Effector memory CD8-positive, alpha-beta T cell (primary cell): ENCODE measurements at regions not wholly inside any gene's neighbourhood (a gene's known extent, or its start where the extent isn't known, plus 50 kb on each side); places are given as distances from the start of the nearest gene placed in this dataset.

Source experiments
- ATAC-seq: fragments of 150-1000 bp; cut with Tn5 transposase; replicated peaks from 2 replicates; pipeline ENCODE4 v1.10.0; 2021; ENCODE audit warnings: mild to moderate bottlenecking, moderate library complexity
- DNase-seq, 3 experiments: peaks; one replicate each; pipeline ENCODE4 v3.0.0; 2021
- H3K27ac Mint-ChIP-seq, 2 donors: one replicate each; pipeline ENCODE4 v1.8.0; 2022; ENCODE audit warnings: mild to moderate bottlenecking in 2 of 2, mixed read lengths in 2 of 2, moderate library complexity in 2 of 2
- H3K27me3 Mint-ChIP-seq, 2 donors: one replicate each; pipeline ENCODE4 v1.8.0; 2022; ENCODE audit warnings: mixed read lengths in 2 of 2
- H3K36me3 Mint-ChIP-seq: one replicate; pipeline ENCODE4 v1.8.0; 2022; ENCODE audit warnings: mild to moderate bottlenecking, moderate library complexity, mixed read lengths; ENCODE audit not compliant: insufficient read depth
- H3K4me1 Mint-ChIP-seq, 2 donors: one replicate each; pipeline ENCODE4 v1.8.0; 2022; ENCODE audit warnings: low read depth in 2 of 2, mixed read lengths in 2 of 2
- H3K4me3 Mint-ChIP-seq, 2 donors: one replicate each; pipeline ENCODE4 v1.8.0; 2022; ENCODE audit warnings: mild to moderate bottlenecking in 2 of 2, mixed read lengths in 2 of 2, moderate library complexity in 2 of 2
- H3K9me3 Mint-ChIP-seq, 2 donors: one replicate each; pipeline ENCODE4 v1.8.0; 2022; ENCODE audit warnings: mixed read lengths in 2 of 2

DNA sequence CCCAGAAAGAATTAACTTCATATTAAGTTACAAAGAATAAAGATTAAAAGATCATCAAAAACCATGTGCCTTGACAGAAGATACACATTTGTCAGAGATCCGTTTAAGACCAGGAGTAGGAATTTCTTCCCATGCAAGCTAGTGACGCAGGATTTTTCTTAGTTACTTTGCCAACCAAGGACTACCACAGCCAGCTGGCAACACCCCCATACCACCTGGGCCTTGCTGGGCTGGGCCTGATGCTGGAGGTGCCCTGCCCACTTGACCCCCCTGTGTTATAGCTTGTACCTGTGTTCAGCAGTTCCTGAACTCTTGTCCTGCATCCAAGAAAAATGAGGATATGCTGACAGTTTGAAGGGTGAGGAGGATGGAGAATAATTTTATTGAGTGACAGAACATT is 290.9 kb upstream of the SMC2 start:
- no peak overlapping the region for H3K27ac Mint-ChIP-seq
- H3K9me3 Mint-ChIP-seq: peaks cover 0 to 19% of the 10 kb centered on the region in 2 donors
- no peaks in the 10 kb centered on the region for H3K27me3 Mint-ChIP-seq
- no peaks in the 10 kb centered on the region for H3K4me1 Mint-ChIP-seq
- H3K4me3 Mint-ChIP-seq: no peak overlapping the region
- ATAC-seq (no peak), DNase-seq (no peak)
- no peaks in the 10 kb centered on the region for H3K36me3 Mint-ChIP-seq

DNA sequence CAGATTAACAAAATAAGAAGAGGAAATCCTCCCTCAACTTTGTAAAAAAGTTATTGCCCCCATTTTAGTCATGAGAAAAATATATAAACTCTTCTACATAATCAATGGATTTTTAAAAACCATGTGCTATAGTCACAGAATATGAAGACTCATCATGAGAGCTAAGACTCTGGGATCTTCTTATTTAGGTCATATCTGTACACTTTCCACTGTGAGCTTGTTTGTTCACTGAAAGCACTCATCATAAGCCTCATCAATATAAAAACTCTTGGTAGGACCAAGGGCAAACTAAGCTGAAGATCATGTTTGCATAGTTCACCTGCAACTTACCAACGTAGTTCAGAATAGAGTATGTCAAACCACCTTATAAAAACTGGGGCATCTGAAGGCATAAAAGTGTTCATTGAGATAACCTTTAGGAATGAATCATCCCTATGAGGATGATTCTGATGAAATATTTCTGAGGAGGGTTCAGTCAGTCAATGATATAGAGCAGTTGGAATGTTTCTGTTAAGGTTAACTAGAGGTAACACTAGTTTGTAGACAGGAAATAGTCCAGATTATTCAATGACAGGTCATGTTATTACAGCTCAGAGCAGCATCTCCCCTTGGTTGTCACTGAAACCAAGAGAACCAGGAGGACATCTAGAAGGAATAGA is 289.9 kb upstream of the SMC2 start:
- Mint-ChIP-seq H3K27me3 (no peaks in the 10 kb centered on the region), H3K4me1 (no peaks in the 10 kb centered on the region), H3K4me3 (no peak overlapping the region), H3K36me3 (no peaks in the 10 kb centered on the region), H3K27ac (no peak overlapping the region), H3K9me3 (peaks cover 0 to 19% of the 10 kb centered on the region in 2 donors)
- ATAC-seq (no peak), DNase-seq (no peak)

DNA sequence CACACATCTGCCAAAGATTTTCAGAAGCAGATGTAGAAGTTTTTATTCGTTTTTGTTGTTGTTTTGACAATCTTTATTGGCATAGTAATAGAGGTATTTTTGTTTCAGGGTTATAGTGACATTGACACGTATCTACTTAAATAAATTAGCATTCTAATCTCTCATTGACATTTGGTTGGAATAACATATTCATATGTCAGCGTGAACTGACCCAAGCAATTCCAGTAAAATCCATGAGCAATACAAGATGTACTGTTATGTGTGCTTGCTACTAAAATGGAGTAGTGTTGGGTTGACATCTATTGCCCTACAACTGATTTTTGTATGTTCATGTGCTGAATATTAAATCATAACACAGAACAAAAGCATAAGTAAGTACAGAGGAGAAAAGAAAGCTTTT is 284.4 kb upstream of the SMC2 start:
- no peak overlapping the region for H3K27ac Mint-ChIP-seq
- no peaks in the 10 kb centered on the region for H3K4me1 Mint-ChIP-seq

DNA sequence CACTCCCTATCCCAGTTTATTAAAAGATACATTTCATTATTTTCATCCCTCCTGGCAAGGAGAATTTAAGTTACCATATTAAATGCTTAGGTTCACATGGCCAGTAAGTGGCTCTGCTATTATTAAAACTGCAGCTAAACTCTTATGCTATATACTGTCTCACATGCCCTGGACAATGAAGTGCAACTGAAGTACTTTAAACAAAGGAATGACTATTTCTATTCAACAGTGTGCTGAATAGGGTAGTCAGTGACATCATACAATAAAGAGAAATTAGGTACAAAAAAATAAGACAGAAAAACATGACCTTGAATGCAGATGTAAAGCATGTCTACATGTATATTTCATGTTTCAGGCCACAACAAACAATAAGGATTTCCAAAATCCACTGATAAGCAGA is 282.6 kb upstream of the SMC2 start:
- no peak overlapping the region for H3K27ac Mint-ChIP-seq
- H3K27me3 Mint-ChIP-seq: no peaks in the 10 kb centered on the region
- no peaks in the 10 kb centered on the region for H3K4me1 Mint-ChIP-seq
- ATAC-seq (no peak), DNase-seq (no peak)
- peaks cover 2 to 8% of the 10 kb centered on the region in 2 donors for H3K9me3 Mint-ChIP-seq
- no peak overlapping the region for H3K4me3 Mint-ChIP-seq
- H3K36me3 Mint-ChIP-seq: no peaks in the 10 kb centered on the region

More for the DNA sequence above, 284.4 kb upstream of the SMC2 start:
- no peaks in the 10 kb centered on the region for H3K36me3 Mint-ChIP-seq
- H3K4me3 Mint-ChIP-seq: no peak overlapping the region
- peaks cover 2 to 17% of the 10 kb centered on the region in 2 donors for H3K9me3 Mint-ChIP-seq
- no peaks in the 10 kb centered on the region for H3K27me3 Mint-ChIP-seq
- DNase-seq (no peak), ATAC-seq (no peak)

DNA sequence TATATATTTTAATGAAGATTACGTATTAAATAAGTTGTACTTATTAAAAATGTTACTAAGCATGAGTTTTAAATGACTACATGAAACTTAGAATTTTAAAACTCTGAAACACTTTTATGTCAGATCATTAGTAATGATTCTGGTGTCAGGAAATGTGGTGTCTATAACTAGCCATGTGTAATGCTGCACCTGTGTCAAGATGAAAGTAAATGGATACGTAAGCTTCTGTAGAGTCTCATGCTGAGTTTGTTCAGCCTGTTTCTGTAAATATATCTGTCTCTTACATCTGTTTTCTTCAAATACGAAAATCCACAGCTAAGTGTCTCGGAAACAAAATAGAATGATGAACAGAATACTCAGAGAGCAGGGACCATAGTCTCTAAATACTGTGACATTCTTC is 278.0 kb upstream of the SMC2 start:
- H3K4me3 Mint-ChIP-seq: no peak overlapping the region
- ATAC-seq (no peak), DNase-seq (no peak)
- no peak overlapping the region for H3K27ac Mint-ChIP-seq
- no peaks in the 10 kb centered on the region for H3K27me3 Mint-ChIP-seq
- no peaks in the 10 kb centered on the region for H3K4me1 Mint-ChIP-seq
- peaks cover 0 to 2% of the 10 kb centered on the region in 2 donors for H3K9me3 Mint-ChIP-seq
- no peaks in the 10 kb centered on the region for H3K36me3 Mint-ChIP-seq

DNA sequence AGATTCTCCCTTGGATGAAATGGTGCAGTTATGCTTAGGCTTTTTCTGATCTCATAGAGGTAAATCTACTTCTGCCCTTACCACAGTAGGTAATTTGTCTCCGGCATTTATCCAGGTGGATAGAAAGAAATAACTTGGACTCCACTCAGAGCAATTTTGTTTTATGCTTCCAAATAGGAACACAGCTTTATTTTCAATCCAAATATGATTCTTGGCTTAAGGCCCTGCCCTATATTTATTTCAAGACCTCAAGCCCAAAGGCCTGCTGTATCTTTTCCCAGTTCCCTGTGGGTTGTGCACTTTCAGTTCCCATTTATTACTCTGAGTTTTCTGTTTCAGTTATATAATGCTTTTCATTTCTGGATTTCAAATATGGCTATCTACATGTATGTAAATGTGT is 274.2 kb upstream of the SMC2 start:
- no peaks in the 10 kb centered on the region for H3K9me3 Mint-ChIP-seq
- ATAC-seq (no peak), DNase-seq (no peak)
- H3K27me3 Mint-ChIP-seq: no peaks in the 10 kb centered on the region
- H3K4me3 Mint-ChIP-seq: no peak overlapping the region
- H3K4me1 Mint-ChIP-seq: no peaks in the 10 kb centered on the region
- no peaks in the 10 kb centered on the region for H3K36me3 Mint-ChIP-seq
- no peak overlapping the region for H3K27ac Mint-ChIP-seq

DNA sequence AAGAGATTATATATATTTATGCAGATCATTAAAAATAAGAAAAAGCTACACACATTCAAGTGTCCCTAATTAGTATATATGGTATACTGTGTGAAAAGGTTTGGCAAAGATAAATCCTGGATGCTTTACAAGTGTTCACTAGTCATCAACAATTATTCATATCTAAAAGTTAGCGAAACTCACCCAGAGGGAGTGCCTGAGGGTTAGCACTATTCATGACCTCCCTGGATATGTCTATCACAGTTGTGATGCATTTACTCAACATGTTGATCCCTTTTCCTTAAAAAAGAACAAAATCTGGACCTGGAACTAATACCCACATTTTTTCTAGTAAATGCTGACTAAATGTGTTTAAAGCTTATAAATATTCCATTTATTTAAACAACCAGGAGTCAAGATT is 273.0 kb upstream of the SMC2 start:
- peaks cover 0 to 2% of the 10 kb centered on the region in 2 donors for H3K9me3 Mint-ChIP-seq
- ATAC-seq (no peak), DNase-seq (no peak)
- H3K36me3 Mint-ChIP-seq: no peaks in the 10 kb centered on the region
- H3K4me1 Mint-ChIP-seq: no peaks in the 10 kb centered on the region
- H3K4me3 Mint-ChIP-seq: no peak overlapping the region
- no peak overlapping the region for H3K27ac Mint-ChIP-seq
- H3K27me3 Mint-ChIP-seq: no peaks in the 10 kb centered on the region

DNA sequence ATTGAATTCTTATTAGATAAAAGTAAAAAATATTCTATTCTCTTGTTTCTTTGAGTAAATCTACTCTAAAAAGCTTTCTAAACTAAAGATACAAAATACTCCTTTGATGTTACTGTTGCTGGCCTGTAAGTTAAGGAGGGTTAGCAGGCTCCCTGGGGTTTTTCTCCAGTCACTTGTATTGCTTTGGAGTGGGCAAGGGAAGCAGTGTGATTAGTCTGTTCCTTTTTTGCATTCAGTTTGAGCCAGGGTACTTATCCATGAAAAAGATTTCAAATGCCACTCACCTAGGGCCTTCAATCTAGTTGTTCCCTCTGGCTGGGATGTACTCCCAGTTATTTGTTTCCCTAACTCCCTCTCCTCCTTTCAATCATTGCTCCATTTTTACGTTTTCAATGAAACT is 256.2 kb upstream of the SMC2 start:
- H3K36me3 Mint-ChIP-seq: no peaks in the 10 kb centered on the region
- H3K27ac Mint-ChIP-seq: no peak overlapping the region
- no peak for ATAC-seq

DNA sequence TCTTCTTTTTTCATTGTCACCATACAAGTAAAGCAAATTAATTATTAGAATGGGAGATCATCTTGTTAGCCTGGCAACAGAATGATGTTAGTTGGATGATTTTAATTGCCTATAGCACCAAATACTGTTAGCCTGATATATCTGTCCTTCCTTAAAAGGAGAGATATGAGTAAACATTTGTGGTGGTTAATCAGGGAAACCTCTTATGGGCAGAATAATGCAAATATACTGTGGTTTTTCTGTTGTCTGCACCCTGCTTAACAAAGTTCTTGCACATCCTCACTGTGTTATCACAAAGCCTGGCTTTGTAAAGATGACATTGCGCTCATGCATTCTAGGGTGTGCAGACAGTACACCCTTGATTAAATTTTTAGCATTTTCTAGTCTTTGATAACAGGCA is 254.9 kb upstream of the SMC2 start:
- no peak for DNase-seq
- H3K27ac Mint-ChIP-seq: no peak overlapping the region
- no peaks in the 10 kb centered on the region for H3K36me3 Mint-ChIP-seq
- no peaks in the 10 kb centered on the region for H3K27me3 Mint-ChIP-seq
- no peaks in the 10 kb centered on the region for H3K4me1 Mint-ChIP-seq
- ATAC-seq: no peak
- no peak overlapping the region for H3K4me3 Mint-ChIP-seq
- H3K9me3 Mint-ChIP-seq: no peaks in the 10 kb centered on the region

More for the DNA sequence above, 256.2 kb upstream of the SMC2 start:
- Mint-ChIP-seq H3K4me1 (no peaks in the 10 kb centered on the region), H3K9me3 (no peaks in the 10 kb centered on the region), H3K4me3 (no peak overlapping the region), H3K27me3 (no peaks in the 10 kb centered on the region)
- DNase-seq: no peak

DNA sequence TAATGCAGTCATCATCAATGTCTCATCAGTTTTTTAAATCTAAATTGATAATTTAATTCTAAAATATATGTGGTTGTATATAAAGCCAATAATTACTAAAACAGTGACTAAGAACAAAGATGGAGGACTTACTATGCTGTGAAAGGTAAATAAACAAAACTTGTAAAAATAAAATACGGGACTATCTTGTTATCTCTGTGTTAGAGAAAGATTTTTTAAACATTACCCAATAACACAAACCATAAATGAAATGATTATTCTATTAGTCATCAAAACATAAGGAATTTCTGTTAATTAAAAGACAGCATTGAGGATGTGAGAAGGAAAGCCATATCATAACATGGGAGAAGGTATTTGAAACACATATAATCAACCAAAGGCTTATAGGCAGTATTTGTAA is 226.2 kb upstream of the SMC2 start:
- Mint-ChIP-seq H3K27me3 (no peaks in the 10 kb centered on the region), H3K4me3 (no peak overlapping the region), H3K9me3 (peaks cover 0 to under 1% of the 10 kb centered on the region in 2 donors), H3K36me3 (no peaks in the 10 kb centered on the region), H3K27ac (no peak overlapping the region), H3K4me1 (no peaks in the 10 kb centered on the region)
- no peak for DNase-seq
- no peak for ATAC-seq

DNA sequence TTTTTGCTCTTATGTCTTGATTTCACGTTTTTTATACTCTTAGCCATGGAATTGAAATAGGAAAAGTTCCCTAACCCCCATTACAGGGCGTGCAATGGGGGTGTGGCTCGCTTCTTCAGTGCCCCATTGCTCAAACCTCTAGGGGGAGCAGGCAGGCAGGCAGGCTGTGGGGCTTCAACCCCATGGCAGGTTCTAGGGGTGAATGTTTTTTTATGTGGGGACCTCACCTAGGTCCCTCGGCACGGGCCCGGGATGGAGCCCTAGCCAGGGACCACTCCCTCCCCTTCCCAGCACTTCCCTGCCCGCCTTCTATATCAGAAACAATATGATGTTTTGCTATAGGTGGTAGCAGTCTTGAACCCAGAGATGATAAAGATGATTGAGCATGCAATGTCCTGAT is 221.3 kb upstream of the SMC2 start:
- Mint-ChIP-seq H3K4me1 (no peaks in the 10 kb centered on the region), H3K9me3 (peaks cover 0 to 2% of the 10 kb centered on the region in 2 donors), H3K27me3 (no peaks in the 10 kb centered on the region), H3K4me3 (no peak overlapping the region), H3K27ac (no peak overlapping the region), H3K36me3 (no peaks in the 10 kb centered on the region)
- no peak for DNase-seq
- no peak for ATAC-seq

DNA sequence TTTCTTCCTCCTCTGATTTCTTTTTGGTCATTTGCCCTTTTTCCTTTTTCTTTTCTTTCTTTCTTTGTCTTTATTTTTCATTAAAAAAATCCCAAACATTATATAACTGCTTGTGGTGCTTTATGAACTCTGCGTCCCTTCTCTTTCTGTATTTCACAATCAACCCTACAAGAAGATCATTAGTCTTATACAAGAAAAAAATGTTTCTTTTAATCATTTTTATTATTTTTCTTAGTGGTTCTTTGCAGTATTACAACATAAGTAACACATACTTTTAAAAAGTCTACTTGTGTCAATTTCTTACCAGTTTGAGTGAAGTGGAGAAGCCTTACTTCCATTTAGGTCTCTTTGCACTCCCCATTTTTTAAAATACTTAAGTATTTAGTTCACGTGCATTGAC is 212.7 kb upstream of the SMC2 start:
- DNase-seq (no peak), ATAC-seq (no peak)
- Mint-ChIP-seq H3K27ac (no peak overlapping the region), H3K27me3 (no peaks in the 10 kb centered on the region), H3K36me3 (no peaks in the 10 kb centered on the region), H3K4me3 (no peak overlapping the region), H3K9me3 (peaks cover 0 to 5% of the 10 kb centered on the region in 2 donors), H3K4me1 (no peaks in the 10 kb centered on the region)

DNA sequence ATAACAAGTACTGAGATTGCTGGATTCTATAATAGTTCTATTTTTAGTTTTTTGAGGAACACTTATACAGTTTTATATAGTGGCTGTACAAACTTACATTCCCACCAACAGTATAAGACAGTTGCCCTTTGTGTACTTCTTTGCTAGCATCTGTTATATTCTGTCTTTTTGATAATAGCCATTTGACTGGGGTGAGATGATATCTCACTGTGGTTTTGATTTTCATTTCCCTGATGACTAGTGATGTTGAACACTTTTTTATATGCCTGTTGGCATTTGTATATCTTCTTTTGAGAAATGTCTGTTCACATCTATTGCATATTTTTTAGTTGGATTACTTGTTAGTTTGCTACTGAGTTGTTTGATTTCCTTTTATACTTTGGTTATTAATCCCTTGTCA is 204.1 kb upstream of the SMC2 start:
- H3K27ac Mint-ChIP-seq: no peak overlapping the region
- no peaks in the 10 kb centered on the region for H3K4me1 Mint-ChIP-seq
- DNase-seq (no peak), ATAC-seq (no peak)
- no peak overlapping the region for H3K4me3 Mint-ChIP-seq
- peaks cover 0 to 9% of the 10 kb centered on the region in 2 donors for H3K9me3 Mint-ChIP-seq
- no peaks in the 10 kb centered on the region for H3K27me3 Mint-ChIP-seq
- H3K36me3 Mint-ChIP-seq: no peaks in the 10 kb centered on the region

DNA sequence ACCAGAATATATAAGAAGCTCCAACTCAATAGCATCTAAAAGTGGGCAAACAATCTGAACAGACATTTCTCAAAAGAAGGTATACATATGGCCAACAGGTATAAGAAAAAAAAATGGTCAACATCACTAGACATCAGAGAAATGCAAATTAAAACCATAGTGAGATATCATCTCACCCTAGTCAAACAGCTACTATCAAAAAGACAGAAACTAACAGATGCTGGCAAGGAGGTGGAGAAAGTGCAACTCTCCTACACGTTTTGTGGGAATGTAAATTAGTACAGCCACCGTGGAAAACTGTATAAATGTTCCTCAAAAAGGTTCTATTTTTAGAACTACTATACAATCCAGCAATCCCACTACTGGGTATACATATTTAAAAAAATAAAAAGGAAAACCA is 199.9 kb upstream of the SMC2 start:
- Mint-ChIP-seq H3K9me3 (peaks cover 0 to 4% of the 10 kb centered on the region in 2 donors), H3K27ac (no peak overlapping the region), H3K4me3 (no peak overlapping the region), H3K36me3 (no peaks in the 10 kb centered on the region), H3K27me3 (no peaks in the 10 kb centered on the region), H3K4me1 (no peaks in the 10 kb centered on the region)
- no peak for ATAC-seq
- DNase-seq: no peak

DNA sequence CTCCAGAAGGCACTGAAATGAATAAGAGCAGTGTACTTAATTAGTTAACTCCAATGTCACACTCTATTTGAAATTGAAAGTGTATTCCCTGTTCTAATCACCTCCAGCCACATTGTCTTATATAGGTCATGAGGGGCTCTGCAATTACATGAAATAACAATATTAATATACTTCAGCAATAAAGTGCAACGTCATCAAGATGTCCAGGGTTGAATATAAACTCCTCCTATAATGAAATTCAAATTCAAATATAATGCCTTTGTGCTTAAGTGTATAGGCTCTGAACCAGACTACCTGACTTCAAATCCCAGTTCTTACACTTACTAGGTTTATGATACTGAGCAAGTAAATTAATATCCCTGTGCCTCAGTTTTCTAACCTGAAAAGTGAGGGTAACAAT is 195.6 kb upstream of the SMC2 start:
- H3K4me3 Mint-ChIP-seq: no peak overlapping the region
- H3K36me3 Mint-ChIP-seq: no peaks in the 10 kb centered on the region
- H3K4me1 Mint-ChIP-seq: no peaks in the 10 kb centered on the region
- peaks cover 2 to 5% of the 10 kb centered on the region in 2 donors for H3K9me3 Mint-ChIP-seq
- ATAC-seq (no peak), DNase-seq (no peak)
- no peaks in the 10 kb centered on the region for H3K27me3 Mint-ChIP-seq
- no peak overlapping the region for H3K27ac Mint-ChIP-seq
